PC-3 (cell line): ENCODE measurements at regions not wholly inside any gene's neighbourhood (a gene's known extent, or its start where the extent isn't known, plus 50 kb on each side); places are given as distances from the start of the nearest gene placed in this dataset.

ENCODE experiments used
- ATAC-seq: fragments of 200-7000 bp; cut with Tn5 transposase; 2 replicates; pipeline ENCODE4 v1.9.1; 2020; ENCODE audit warnings: mild to moderate bottlenecking, moderate library complexity
- BruUV-seq: library from RNA; stranded (reverse); fragments of 400-500 nt; replicated peaks from 2 replicates; lab custom pipeline; 2021; lab: Mats Ljungman, UMichigan
- CTCF ChIA-PET: fragments of 300-600 bp; sonication (Branson Sonifier 250); formaldehyde crosslinking; loops from one replicate; lab custom pipeline; 2022; ENCODE audit warnings: antibody characterized with exemption; lab: Charles Lee
- POLR2A ChIA-PET: fragments of 300-600 bp; sonication (Branson Sonifier 250); formaldehyde crosslinking; loops from one replicate; lab custom pipeline; 2022; ENCODE audit warnings: antibody characterized with exemption; ENCODE audit not compliant: unreplicated experiment; lab: Charles Lee
- DNase-seq: peaks from one replicate; pipeline ENCODE4 v3.0.0-alpha.2; 2015
- H2AFZ ChIP-seq: fragments of 300-600 bp; sonication (generic); 2 replicates; pipeline ENCODE4 v1.6.0; 2016; ENCODE audit warnings: antibody characterized with exemption, low read length
- H3F3A ChIP-seq: fragments of 300-600 bp; sonication (generic); one replicate; pipeline ENCODE4 v1.6.0; 2017; ENCODE audit warnings: antibody characterized with exemption, low read length, control low read depth, mild to moderate bottlenecking; ENCODE audit not compliant: unreplicated experiment
- H3K27ac ChIP-seq: fragments of 300-600 bp; sonication (generic); 2 replicates; pipeline ENCODE4 v1.5.1; 2016; ENCODE audit warnings: mild to moderate bottlenecking, low read length
- H3K27me3 ChIP-seq: fragments of 300-600 bp; sonication (generic); 2 replicates; pipeline ENCODE4 v1.6.1; 2016; ENCODE audit warnings: low read length, mixed read lengths
- H3K36me3 ChIP-seq: fragments of 300-600 bp; sonication (generic); 2 replicates; pipeline ENCODE4 v1.6.1; 2016; ENCODE audit warnings: low read depth, mixed run types, low read length, mixed read lengths
- H3K4me1 ChIP-seq: fragments of 300-600 bp; sonication (generic); 2 replicates; pipeline ENCODE4 v1.5.1; 2016; ENCODE audit warnings: low read length; ENCODE audit not compliant: insufficient read depth
- H3K4me2 ChIP-seq: fragments of 300-600 bp; sonication (generic); 2 replicates; pipeline ENCODE4 v1.6.0; 2016; ENCODE audit warnings: low read length
- H3K4me3 ChIP-seq: fragments of 300-600 bp; sonication (generic); 2 replicates; pipeline ENCODE4 v1.5.1; 2016; ENCODE audit warnings: mild to moderate bottlenecking, low read length, mixed read lengths
- H3K79me2 ChIP-seq: fragments of 300-600 bp; sonication (generic); 2 replicates; pipeline ENCODE4 v1.6.1; 2017; ENCODE audit warnings: low read length, mixed read lengths
- H3K9ac ChIP-seq: fragments of 300-600 bp; sonication (generic); 2 replicates; pipeline ENCODE4 v1.6.0; 2016; ENCODE audit warnings: mild to moderate bottlenecking, low read length
- H3K9me2 ChIP-seq: fragments of 300-600 bp; sonication (generic); replicated peaks from 2 replicates; pipeline ENCODE4 v1.6.1; 2016; ENCODE audit warnings: mixed run types, low read length, mixed read lengths
- H3K9me3 ChIP-seq: fragments of 300-600 bp; sonication (generic); 2 replicates; pipeline ENCODE4 v1.6.1; 2016; ENCODE audit warnings: low read length, mixed read lengths
- H4K20me1 ChIP-seq: fragments of 300-600 bp; sonication (generic); 2 replicates; pipeline ENCODE4 v1.6.1; 2016; ENCODE audit warnings: low read length, mixed read lengths
- CTCF ChIP-seq: fragments of 300-600 bp; sonication (generic); conservative IDR thresholded peaks from 2 replicates; pipeline ENCODE4 v1.5.1; 2017; ENCODE audit warnings: antibody characterized with exemption, low read depth, mild to moderate bottlenecking, low read length
- EZH2 ChIP-seq: fragments of 300-600 bp; sonication (generic); IDR thresholded peaks from one replicate; pipeline ENCODE4 v1.6.1; 2017; ENCODE audit warnings: antibody characterized with exemption, mild to moderate bottlenecking, low read length; ENCODE audit not compliant: unreplicated experiment
- EZH2phosphoT487 ChIP-seq: fragments of 300-600 bp; sonication (generic); IDR thresholded peaks from 2 replicates; pipeline ENCODE4 v1.6.1; 2018; ENCODE audit warnings: mild to moderate bottlenecking, antibody characterized with exemption, low read length, borderline replicate concordance
- intact Hi-C: fragments of 100-400 bp; cut with micrococcal nuclease; formaldehyde crosslinking; loops from 2 replicates; pipeline ENCODE4 v1.9.0; 2023

DNA sequence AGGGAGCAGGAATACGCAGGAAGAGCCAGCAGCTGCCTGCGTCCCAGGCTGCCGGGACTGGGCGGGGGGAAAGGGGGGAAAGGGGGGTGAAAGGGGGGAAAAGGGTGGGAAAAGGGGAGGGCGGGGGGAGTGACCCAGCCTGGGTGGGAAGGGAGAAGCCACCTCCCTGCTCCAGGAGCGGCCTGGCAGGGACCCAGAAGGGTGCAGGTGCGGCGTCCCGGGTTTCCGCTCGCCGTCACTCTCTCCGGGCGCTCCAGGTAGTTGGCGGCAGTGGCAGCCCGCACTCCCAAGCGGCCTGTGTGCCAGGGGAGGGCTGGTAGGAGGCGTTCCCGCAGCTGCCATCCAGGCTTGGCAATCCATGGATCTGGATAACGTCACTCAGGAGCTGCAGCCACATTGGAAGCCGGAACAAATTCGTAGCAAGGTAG is 141.0 kb upstream of the NGF start:
- Histone ChIP-seq H3K4me2 (peak overlapping the region; percentile 51), H3K27me3 (no peaks in the 10 kb centered on the region), H3F3A (no peaks in the 10 kb centered on the region), H4K20me1 (no peaks in the 10 kb centered on the region), H3K9me2 (no peaks in the 10 kb centered on the region), H3K27ac (no peak overlapping the region), H2AFZ (0 out of 2 replicates have a peak overlapping the region, but pooled peaks have one; percentile 27), H3K9me3 (no peaks in the 10 kb centered on the region), H3K79me2 (no peaks in the 10 kb centered on the region), H3K9ac (no peak overlapping the region), H3K36me3 (no peaks in the 10 kb centered on the region), H3K4me1 (peaks cover 7% of the 10 kb centered on the region), H3K4me3 (no peak overlapping the region)
- ATAC-seq (peak; percentile 75), DNase-seq (peak; percentile 39)
- TF ChIP-seq CTCF = no peak
- no TSS peak for BruUV-seq
- POLR2A ChIA-PET = no interaction called here
- CTCF ChIA-PET = no interaction called here
- intact Hi-C loops = no loop called here

- no TSS peak for BruUV-seq
- no peaks in the 10 kb centered on the region for H3K9me3 ChIP-seq
- no peak overlapping the region for H2AFZ ChIP-seq
- DNase-seq (no peak), ATAC-seq (no peak)
- H3K27me3 ChIP-seq = no peaks in the 10 kb centered on the region
- H4K20me1 ChIP-seq = no peaks in the 10 kb centered on the region
- no peak overlapping the region for H3K27ac ChIP-seq
- intact Hi-C loops = no loop called here
- no peaks in the 10 kb centered on the region for H3F3A ChIP-seq
- no peak overlapping the region for H3K4me3 ChIP-seq
- H3K9me2 ChIP-seq = no peaks in the 10 kb centered on the region
- CTCF ChIA-PET = no interaction called here
- POLR2A ChIA-PET = no interaction called here
- H3K4me1 ChIP-seq = peaks cover 10% of the 10 kb centered on the region
- no peak overlapping the region for H3K4me2 ChIP-seq
- H3K9ac ChIP-seq = no peak overlapping the region
- no peaks in the 10 kb centered on the region for H3K36me3 ChIP-seq
- TF ChIP-seq EZH2 = no peak
- TF ChIP-seq EZH2phosphoT487 = no peak
- no peaks in the 10 kb centered on the region for H3K79me2 ChIP-seq
Observed at GRCh38 chr1:115477071-115477470, 139.0 kb upstream of the NGF start.

- intact Hi-C loops = no loop called here
- CTCF ChIA-PET = no interaction called here
Observed at GRCh38 chr1:115476616-115477015, 138.6 kb upstream of the NGF start.

More at GRCh38 chr1:115476616-115477015, 138.6 kb upstream of the NGF start:
- Histone ChIP-seq H3K27me3 (no peaks in the 10 kb centered on the region), H4K20me1 (no peaks in the 10 kb centered on the region), H3K4me3 (no peak overlapping the region), H3K9me3 (no peaks in the 10 kb centered on the region), H3K36me3 (no peaks in the 10 kb centered on the region), H3K79me2 (no peaks in the 10 kb centered on the region), H3K9me2 (no peaks in the 10 kb centered on the region), H3K4me2 (no peak overlapping the region), H3K4me1 (peaks cover 10% of the 10 kb centered on the region), H3F3A (no peaks in the 10 kb centered on the region), H3K27ac (no peak overlapping the region), H2AFZ (no peak overlapping the region), H3K9ac (no peak overlapping the region)
- ATAC-seq = peak; percentile 30; the same call in 1 of the 2 replicates
- DNase-seq = no peak
- TF ChIP-seq EZH2 (no peak), CTCF (0 out of 2 replicates have a peak, but pooled peaks have one; percentile 20), EZH2phosphoT487 (no peak)
- BruUV-seq = no TSS peak
- POLR2A ChIA-PET = no interaction called here
